CD4-positive, alpha-beta T cell treated with Interleukin-17A for 4 hours (primary cell): ENCODE measurements at regions not wholly inside any gene's neighbourhood (a gene's known extent, or its start where the extent isn't known, plus 50 kb on each side); places are given as distances from the start of the nearest gene placed in this dataset.
"Not testable (repeated sequence)": the region's sequence is repeated elsewhere in the genome, so short reads cannot be mapped to it uniquely, and the experiment has no call there.

ENCODE experiments used
- DNase-seq: peaks from one replicate; pipeline ENCODE4 v3.0.0-alpha.2; 2020; ENCODE audit warnings: mixed read lengths

GRCh38 chr3:152199102-152199840, 69.5 kb upstream of the MBNL1 start:
- DNase-seq: no peak

- no peak for DNase-seq
These were observed 68.0 kb upstream of the MBNL1 start for GRCh38 chr3:152200476-152201420.

DNA sequence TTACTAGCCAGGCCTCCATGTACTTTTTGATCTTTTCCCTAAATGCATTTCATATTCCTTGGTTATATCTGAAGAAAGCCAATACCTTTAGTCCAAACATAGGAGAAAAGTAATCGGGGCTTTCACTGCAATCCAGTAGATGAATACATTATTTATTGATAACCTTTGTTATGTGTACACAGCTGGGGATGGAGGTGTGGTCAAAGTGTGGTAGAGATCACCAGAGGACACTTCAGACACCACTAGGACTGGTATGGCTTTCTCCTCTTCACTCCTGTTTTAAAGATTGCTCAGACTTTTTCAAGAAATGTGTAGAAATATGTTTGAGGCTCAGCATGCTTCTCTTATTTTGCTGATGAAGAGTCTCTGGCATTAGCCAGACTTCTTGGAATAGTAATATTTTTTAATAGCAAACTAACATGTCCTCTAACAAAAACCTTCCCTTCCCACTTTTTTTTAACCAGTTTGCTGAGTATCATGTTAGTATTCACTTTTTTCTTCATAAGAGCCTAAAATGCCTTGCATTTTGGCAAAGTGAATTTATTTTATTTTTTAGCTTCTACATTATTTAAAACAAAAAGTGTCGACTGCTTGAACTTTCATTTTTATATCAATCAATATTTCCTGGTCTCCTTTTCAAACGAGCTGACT, 65.6 kb upstream of the MBNL1 start:
- DNase-seq: peak; percentile 19

GRCh38 chr3:152203652-152204051, 65.1 kb upstream of the MBNL1 start:
- no peak for DNase-seq

GRCh38 chr3:152204218-152204617, 64.5 kb upstream of the MBNL1 start:
- DNase-seq: no peak

DNA sequence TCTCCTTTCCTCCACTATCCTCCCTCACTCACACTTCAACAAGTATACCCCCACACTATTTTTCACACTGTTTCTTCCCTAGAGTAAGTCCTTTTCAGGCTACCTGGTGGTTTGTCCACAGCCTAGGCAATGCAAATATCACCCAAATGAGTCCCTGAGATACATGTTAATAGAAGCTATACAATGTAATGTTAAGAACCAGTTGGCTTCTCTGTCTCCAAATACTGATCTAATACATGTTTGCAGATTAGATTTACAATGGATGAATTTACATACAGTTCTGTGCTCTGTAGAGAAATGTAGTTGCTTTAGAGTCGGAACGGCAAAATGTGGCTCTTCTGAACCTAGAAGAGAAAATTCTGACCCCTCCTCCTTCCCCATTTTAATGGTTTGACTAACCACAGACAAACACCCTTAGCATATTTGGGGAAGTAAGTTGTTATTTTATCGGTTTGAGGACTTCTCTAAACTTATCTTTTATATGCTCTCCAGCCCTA, 63.6 kb upstream of the MBNL1 start:
- no peak for DNase-seq

GRCh38 chr3:152206243-152206760, 62.4 kb upstream of the MBNL1 start:
- no peak for DNase-seq

- DNase-seq: no peak
These were observed 60.3 kb upstream of the MBNL1 start for GRCh38 chr3:152208439-152208838.

- no peak for DNase-seq
These were observed 59.7 kb upstream of the MBNL1 start for GRCh38 chr3:152209060-152209459.

DNA sequence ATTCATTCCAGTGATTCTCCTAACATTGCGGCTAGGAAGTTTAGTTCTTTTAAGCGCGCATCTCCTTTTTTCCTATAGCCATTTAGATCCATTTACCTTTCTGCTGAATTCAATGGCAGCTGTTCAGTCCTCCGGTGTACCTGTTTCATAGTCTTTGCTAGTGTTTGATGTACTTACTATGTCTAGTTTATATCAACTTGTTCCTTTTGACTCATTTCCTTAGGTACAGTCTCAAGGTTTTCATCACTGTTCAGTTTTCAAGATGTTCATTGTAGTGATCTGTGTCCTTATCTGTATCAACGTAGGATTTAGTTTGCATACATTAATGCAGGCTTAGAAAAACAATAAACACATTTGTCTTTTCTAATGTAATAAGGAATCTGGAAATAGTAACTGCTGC, 59.0 kb upstream of the MBNL1 start:
- DNase-seq: peak; percentile 22

GRCh38 chr3:152210697-152211096, 58.0 kb upstream of the MBNL1 start:
- DNase-seq: no peak

GRCh38 chr3:152211655-152212054, 57.1 kb upstream of the MBNL1 start:
- no peak for DNase-seq

GRCh38 chr3:152213203-152213602, 55.5 kb upstream of the MBNL1 start:
- DNase-seq: no peak

- DNase-seq: no peak
These were observed 54.8 kb upstream of the MBNL1 start for GRCh38 chr3:152213938-152214337.

DNA sequence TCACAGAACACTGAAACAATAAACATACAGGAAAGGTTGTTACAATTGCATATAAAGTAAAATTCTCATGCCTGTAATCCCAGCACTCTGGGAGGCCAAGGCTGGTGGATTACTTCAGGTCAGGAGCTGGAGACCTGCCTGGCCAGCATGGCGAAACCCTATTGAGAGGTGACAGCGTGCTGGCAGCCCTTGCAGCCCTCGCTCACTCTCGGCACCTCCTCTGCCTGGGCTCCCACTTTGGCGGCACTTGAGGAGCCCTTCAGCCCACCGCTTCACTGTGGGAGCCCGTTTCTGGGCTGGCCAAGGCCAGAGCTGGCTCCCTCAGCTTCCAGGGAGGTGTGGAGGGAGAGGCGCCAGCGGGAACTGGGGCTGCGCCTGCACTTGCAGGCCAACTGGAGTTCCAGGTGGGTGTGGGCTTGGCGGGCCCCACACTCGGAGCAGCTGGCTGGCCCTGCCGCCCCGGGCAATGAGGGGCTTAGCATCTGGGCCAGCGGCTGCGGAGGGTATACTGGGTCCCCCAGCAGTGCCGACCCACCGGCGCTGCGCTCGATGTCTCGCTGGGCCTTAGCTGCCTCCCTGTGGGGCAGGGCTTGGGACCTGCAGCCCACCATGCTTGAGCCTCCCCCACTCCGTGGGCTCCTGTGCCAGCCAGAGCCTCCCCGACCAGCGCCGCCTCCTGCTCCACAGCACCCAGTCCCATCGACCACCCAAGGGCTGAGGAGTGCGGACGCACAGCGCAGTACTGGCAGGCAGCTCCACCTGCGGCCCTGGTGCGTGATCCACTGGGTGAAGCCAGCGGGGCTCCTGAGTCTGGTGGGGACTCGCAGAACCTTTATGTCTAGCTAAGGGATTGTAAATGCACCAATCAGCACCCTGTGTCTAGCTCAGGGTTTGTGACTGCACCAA, 51.5 kb upstream of the MBNL1 start:
- not testable (repeated sequence) for DNase-seq

GRCh38 chr3:152218602-152219001, 50.1 kb upstream of the MBNL1 start:
- no peak for DNase-seq
